ENCODE measurements at regions not wholly inside any gene's neighbourhood (a gene's known extent, or its start where the extent isn't known, plus 50 kb on each side); places are given as distances from the start of the nearest gene placed in this dataset.

GRCh38 chr6:102402635-102403329, 1009.3 kb downstream of the GRIK2 start:
- no peak overlapping the region for H3K4me2 ChIP-seq (ENCODE audit: low read depth, low read length)
- H3K27ac ChIP-seq (ENCODE audit: extremely low read length, insufficient read depth, low read length) = no peak overlapping the region
- no peaks in the 10 kb centered on the region for H3K4me1 ChIP-seq (ENCODE audit: insufficient read depth, low read length)
- no peaks in the 10 kb centered on the region for H3K79me2 ChIP-seq (ENCODE audit: insufficient read depth, low read length)
- BruUV-seq (replicated peaks) = no TSS peak
- no peak overlapping the region for H2AFZ ChIP-seq (ENCODE audit: low read length)
- H3K36me3 ChIP-seq (replicated peaks in 1 of 2; ENCODE audit: control insufficient read depth in 1 of 2, insufficient read depth in 2 of 2, low read length in 2 of 2) = no peaks in the 10 kb centered on the region
- no peak for DNase-seq (ENCODE audit: low spot score)
- FAIRE-seq = no peak
- ATAC-seq = no peak
- no peaks in the 10 kb centered on the region for H3K27me3 ChIP-seq (ENCODE audit: control insufficient read depth in 1 of 2, insufficient read depth in 2 of 2, low read length in 2 of 2)
- no peak for TF ChIP-seq CREB3 (CRISPR knock-in tag; IDR thresholded peaks at IDR 0.05)
- TF ChIP-seq TOPORS (CRISPR knock-in tag; IDR thresholded peaks at IDR 0.05) = no peak
- no peak for TF ChIP-seq ZBTB4 (CRISPR knock-in tag; IDR thresholded peaks at IDR 0.05; ENCODE audit: borderline replicate concordance)
- TF ChIP-seq NR0B2 (CRISPR knock-in tag; IDR thresholded peaks at IDR 0.05) = no peak
- ChIA-PET POLR2A (no interaction called here), CTCF (ENCODE audit: low intra/inter-chr PET ratio, low total read pairs) (no interaction called here)
- intact Hi-C loops (cut with micrococcal nuclease; ENCODE audit: unreplicated experiment) = no loop called here
- WGBS (ENCODE audit: low lambda C conversion rate) = 6% methylated on average over 2 of the region's 2 CpGs
- H4K20me1 ChIP-seq (ENCODE audit: insufficient read depth, low read length) = no peaks in the 10 kb centered on the region
- in situ Hi-C loops (cut with HindIII; ENCODE audit: extremely low pct_ligation_motif_present, low pct_unique_long_range_greater_than_20kb) = no loop called here
- H3K4me3 ChIP-seq (replicated peaks in 1 of 3; ENCODE audit: insufficient read depth in 1 of 3, low read depth in 2 of 3, low read length in 3 of 3) = no peak overlapping the region
- H3K9me3 ChIP-seq (ENCODE audit: low read length) = no peaks in the 10 kb centered on the region
- no peak overlapping the region for H3K9ac ChIP-seq (ENCODE audit: insufficient read depth, low read depth, low read length)

Measured in HepG2 (cell line).